Spleen (tissue), 7 donors: ENCODE measurements at regions not wholly inside any gene's neighbourhood (a gene's known extent, or its start where the extent isn't known, plus 50 kb on each side); places are given as distances from the start of the nearest gene placed in this dataset.

Source experiments
- CTCF ChIP-seq, 11 experiments: fragments of 200-600 bp in 7 of 11; fragments of 450-650 bp in 4 of 11; sonication (generic) in 4 of 11; IDR thresholded peaks in 8 of 11; conservative IDR thresholded peaks in 3 of 11; 1 replicate in 7 of 11; 2 replicates in 4 of 11; pipeline versions ENCODE4 v1.4.0 to v1.8.0; 2016 to 2021; ENCODE audit warnings: antibody characterized with exemption in 11 of 11, inconsistent platforms in 4 of 11, mild to moderate bottlenecking in 1 of 11
- POLR2A ChIP-seq, 3 donors: fragments of 450-650 bp; IDR thresholded peaks; one replicate each; pipeline ENCODE4 v1.5.1; 2017; ENCODE audit warnings: antibody characterized with exemption in 3 of 3, mild to moderate bottlenecking in 1 of 3
- POLR2AphosphoS5 ChIP-seq, 3 donors: sonication (generic); formaldehyde crosslinking; IDR thresholded peaks; one replicate each; pipeline ENCODE4 v1.5.1; 2017; ENCODE audit warnings: antibody characterized with exemption in 3 of 3
- donor health status: DM: no; HTN: no; CAD: no; lungs with moderate emphysema.
- donor health status: DM: no; HTN: no; CAD: no.
- donor health status: DM: no; HTN: no; CAD: no.

DNA sequence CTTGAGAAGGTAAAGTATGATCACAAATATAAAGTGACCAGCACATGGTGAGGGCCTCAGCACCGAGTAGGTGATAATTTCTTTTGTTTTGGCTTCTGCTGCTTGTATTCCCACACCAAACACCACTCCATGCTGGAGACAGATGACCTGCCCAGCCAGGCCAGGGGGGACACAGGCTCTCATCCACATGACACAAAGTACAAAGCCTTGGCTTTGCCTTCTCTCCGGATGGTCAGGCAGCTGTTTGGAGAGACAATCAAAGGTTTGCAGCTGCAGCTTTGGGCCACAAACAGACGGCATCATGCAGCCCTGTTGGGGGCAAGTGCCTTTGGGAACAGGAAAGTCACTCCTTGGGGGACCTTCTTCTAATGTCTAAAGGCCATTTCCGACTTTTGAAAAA, 226.2 kb upstream of the KLF4 start:
- TF ChIP-seq POLR2A (IDR thresholded peaks at IDR 0.05): no peak
- no peak for TF ChIP-seq CTCF (IDR thresholded peaks at IDR 0.05 in 8 of 11, conservative IDR thresholded peaks at IDR 0.05 in 3 of 11)
- TF ChIP-seq POLR2AphosphoS5 (IDR thresholded peaks at IDR 0.05): no peak
